ENCODE measurements at regions not wholly inside any gene's neighbourhood (a gene's known extent, or its start where the extent isn't known, plus 50 kb on each side); places are given as distances from the start of the nearest gene placed in this dataset.

- Mint-ChIP-seq H3K27ac (ENCODE audit: low read depth) (no peak overlapping the region), H3K36me3 (ENCODE audit: insufficient read depth) (no peaks in the 10 kb centered on the region), H3K4me3 (no peak overlapping the region), H3K27me3 (no peaks in the 10 kb centered on the region), H3K9me3 (no peaks in the 10 kb centered on the region), H3K4me1 (no peaks in the 10 kb centered on the region)
- ATAC-seq (replicated peaks; ENCODE audit: extremely low read depth, poor library complexity, severe bottlenecking) = no peak
- no peak for DNase-seq (ENCODE audit: low spot score in 2 of 2)
Observed at GRCh38 chr1:239436286-239436685, 49.9 kb downstream of the CHRM3 start.

- DNase-seq (ENCODE audit: low spot score in 2 of 2) (no peak), ATAC-seq (replicated peaks; ENCODE audit: extremely low read depth, poor library complexity, severe bottlenecking) (no peak)
- Mint-ChIP-seq H3K4me3 (no peak overlapping the region), H3K4me1 (no peaks in the 10 kb centered on the region), H3K27ac (ENCODE audit: low read depth) (no peak overlapping the region), H3K27me3 (no peaks in the 10 kb centered on the region), H3K9me3 (no peaks in the 10 kb centered on the region), H3K36me3 (ENCODE audit: insufficient read depth) (no peaks in the 10 kb centered on the region)
Observed at GRCh38 chr1:239437822-239438221, 51.5 kb downstream of the CHRM3 start.

GRCh38 chr1:239438891-239439290, 52.5 kb downstream of the CHRM3 start:
- DNase-seq (ENCODE audit: low spot score in 2 of 2) (no peak), ATAC-seq (replicated peaks; ENCODE audit: extremely low read depth, poor library complexity, severe bottlenecking) (no peak)
- Mint-ChIP-seq H3K9me3 (no peaks in the 10 kb centered on the region), H3K27me3 (no peaks in the 10 kb centered on the region), H3K4me3 (no peak overlapping the region), H3K27ac (ENCODE audit: low read depth) (no peak overlapping the region), H3K36me3 (ENCODE audit: insufficient read depth) (no peaks in the 10 kb centered on the region), H3K4me1 (no peaks in the 10 kb centered on the region)

GRCh38 chr1:239443361-239443760, 57.0 kb downstream of the CHRM3 start:
- H3K27me3 Mint-ChIP-seq = no peaks in the 10 kb centered on the region
- H3K36me3 Mint-ChIP-seq (ENCODE audit: insufficient read depth) = no peaks in the 10 kb centered on the region
- no peak overlapping the region for H3K27ac Mint-ChIP-seq (ENCODE audit: low read depth)
- no peak for DNase-seq (ENCODE audit: low spot score in 2 of 2)
- ATAC-seq (replicated peaks; ENCODE audit: extremely low read depth, poor library complexity, severe bottlenecking) = no peak
- peaks cover 6% of the 10 kb centered on the region for H3K9me3 Mint-ChIP-seq
- H3K4me1 Mint-ChIP-seq = no peaks in the 10 kb centered on the region
- no peak overlapping the region for H3K4me3 Mint-ChIP-seq

- ATAC-seq (replicated peaks; ENCODE audit: extremely low read depth, poor library complexity, severe bottlenecking) (no peak), DNase-seq (ENCODE audit: low spot score in 2 of 2) (no peak)
- Mint-ChIP-seq H3K27me3 (no peaks in the 10 kb centered on the region), H3K27ac (ENCODE audit: low read depth) (no peak overlapping the region), H3K36me3 (ENCODE audit: insufficient read depth) (no peaks in the 10 kb centered on the region), H3K4me1 (no peaks in the 10 kb centered on the region), H3K4me3 (no peak overlapping the region), H3K9me3 (peaks cover 6% of the 10 kb centered on the region)
Observed at GRCh38 chr1:239446611-239447010, 60.2 kb downstream of the CHRM3 start.

- H3K27me3 Mint-ChIP-seq = no peaks in the 10 kb centered on the region
- H3K36me3 Mint-ChIP-seq (ENCODE audit: insufficient read depth) = no peaks in the 10 kb centered on the region
- H3K4me1 Mint-ChIP-seq = no peaks in the 10 kb centered on the region
- no peak for DNase-seq (ENCODE audit: low spot score in 2 of 2)
- H3K9me3 Mint-ChIP-seq = peaks cover 12% of the 10 kb centered on the region
- ATAC-seq (replicated peaks; ENCODE audit: extremely low read depth, poor library complexity, severe bottlenecking) = no peak
- H3K27ac Mint-ChIP-seq (ENCODE audit: low read depth) = no peak overlapping the region
- no peak overlapping the region for H3K4me3 Mint-ChIP-seq
Observed at GRCh38 chr1:239448911-239449310, 62.5 kb downstream of the CHRM3 start.

GRCh38 chr1:239455743-239456142, 69.4 kb downstream of the CHRM3 start:
- H3K27me3 Mint-ChIP-seq = no peaks in the 10 kb centered on the region
- DNase-seq (ENCODE audit: low spot score in 2 of 2) (no peak), ATAC-seq (replicated peaks; ENCODE audit: extremely low read depth, poor library complexity, severe bottlenecking) (no peak)
- H3K36me3 Mint-ChIP-seq (ENCODE audit: insufficient read depth) = no peaks in the 10 kb centered on the region
- no peak overlapping the region for H3K27ac Mint-ChIP-seq (ENCODE audit: low read depth)
- no peaks in the 10 kb centered on the region for H3K4me1 Mint-ChIP-seq
- H3K9me3 Mint-ChIP-seq = peaks cover 6% of the 10 kb centered on the region
- no peak overlapping the region for H3K4me3 Mint-ChIP-seq

GRCh38 chr1:239456788-239457187, 70.4 kb downstream of the CHRM3 start:
- H3K27ac Mint-ChIP-seq (ENCODE audit: low read depth) = no peak overlapping the region
- peaks cover 6% of the 10 kb centered on the region for H3K9me3 Mint-ChIP-seq
- no peaks in the 10 kb centered on the region for H3K4me1 Mint-ChIP-seq
- no peak for DNase-seq (ENCODE audit: low spot score in 2 of 2)
- no peaks in the 10 kb centered on the region for H3K27me3 Mint-ChIP-seq
- ATAC-seq (replicated peaks; ENCODE audit: extremely low read depth, poor library complexity, severe bottlenecking) = no peak
- H3K4me3 Mint-ChIP-seq = no peak overlapping the region
- H3K36me3 Mint-ChIP-seq (ENCODE audit: insufficient read depth) = no peaks in the 10 kb centered on the region

GRCh38 chr1:239457491-239458143, 71.2 kb downstream of the CHRM3 start:
- H3K27me3 Mint-ChIP-seq = no peaks in the 10 kb centered on the region
- no peaks in the 10 kb centered on the region for H3K36me3 Mint-ChIP-seq (ENCODE audit: insufficient read depth)
- ATAC-seq (replicated peaks; ENCODE audit: extremely low read depth, poor library complexity, severe bottlenecking) (no peak), DNase-seq (ENCODE audit: low spot score in 2 of 2) (no peak)
- peaks cover 6% of the 10 kb centered on the region for H3K9me3 Mint-ChIP-seq
- no peak overlapping the region for H3K4me3 Mint-ChIP-seq
- no peak overlapping the region for H3K27ac Mint-ChIP-seq (ENCODE audit: low read depth)
- H3K4me1 Mint-ChIP-seq = no peaks in the 10 kb centered on the region

- no peak overlapping the region for H3K27ac Mint-ChIP-seq (ENCODE audit: low read depth)
- no peaks in the 10 kb centered on the region for H3K36me3 Mint-ChIP-seq (ENCODE audit: insufficient read depth)
- no peak for ATAC-seq (replicated peaks; ENCODE audit: extremely low read depth, poor library complexity, severe bottlenecking)
- peaks cover 6% of the 10 kb centered on the region for H3K9me3 Mint-ChIP-seq
- no peaks in the 10 kb centered on the region for H3K27me3 Mint-ChIP-seq
- H3K4me1 Mint-ChIP-seq = no peaks in the 10 kb centered on the region
- no peak overlapping the region for H3K4me3 Mint-ChIP-seq
- DNase-seq (ENCODE audit: low spot score in 2 of 2) = no peak
Observed at GRCh38 chr1:239458144-239458500, 71.8 kb downstream of the CHRM3 start.

DNA sequence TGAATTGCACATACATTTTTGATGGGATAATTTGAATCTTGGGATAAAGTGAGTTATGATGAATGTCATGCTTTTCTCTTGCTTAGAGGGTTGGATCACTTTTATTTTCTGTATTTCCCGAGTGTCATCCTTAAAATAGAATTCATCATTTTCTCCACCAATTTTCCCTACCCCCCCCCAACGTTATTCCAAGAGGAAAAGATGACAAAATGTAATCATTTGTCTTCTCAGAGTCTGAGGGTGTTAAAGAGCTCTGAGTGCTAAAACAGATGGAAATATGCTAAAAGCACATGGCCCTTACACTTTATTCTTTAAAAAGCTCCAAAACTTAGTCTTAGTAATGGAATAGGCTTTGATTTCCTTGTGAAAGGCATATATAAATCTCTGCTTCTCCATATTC, 81.4 kb downstream of the CHRM3 start:
- no peak overlapping the region for H3K4me3 Mint-ChIP-seq

GRCh38 chr1:239478069-239478468, 91.7 kb downstream of the CHRM3 start:
- ATAC-seq (replicated peaks; ENCODE audit: extremely low read depth, poor library complexity, severe bottlenecking) = no peak
- DNase-seq (ENCODE audit: low spot score in 2 of 2) = no peak
- Mint-ChIP-seq H3K27ac (ENCODE audit: low read depth) (no peak overlapping the region), H3K36me3 (ENCODE audit: insufficient read depth) (no peaks in the 10 kb centered on the region), H3K27me3 (no peaks in the 10 kb centered on the region), H3K4me1 (no peaks in the 10 kb centered on the region), H3K9me3 (peaks cover 12% of the 10 kb centered on the region), H3K4me3 (no peak overlapping the region)

More for the DNA sequence above, 81.4 kb downstream of the CHRM3 start:
- no peak for DNase-seq (ENCODE audit: low spot score in 2 of 2)
- peaks cover 8% of the 10 kb centered on the region for H3K27me3 Mint-ChIP-seq
- H3K4me1 Mint-ChIP-seq = no peaks in the 10 kb centered on the region
- no peaks in the 10 kb centered on the region for H3K36me3 Mint-ChIP-seq (ENCODE audit: insufficient read depth)
- no peak overlapping the region for H3K27ac Mint-ChIP-seq (ENCODE audit: low read depth)
- H3K9me3 Mint-ChIP-seq = no peaks in the 10 kb centered on the region
- ATAC-seq (replicated peaks; ENCODE audit: extremely low read depth, poor library complexity, severe bottlenecking) = no peak

- no peaks in the 10 kb centered on the region for H3K4me1 Mint-ChIP-seq
Observed at GRCh38 chr1:239483391-239483790, 97.0 kb downstream of the CHRM3 start.

More at GRCh38 chr1:239483391-239483790, 97.0 kb downstream of the CHRM3 start:
- H3K27ac Mint-ChIP-seq (ENCODE audit: low read depth) = no peak overlapping the region
- no peak for DNase-seq (ENCODE audit: low spot score in 2 of 2)
- ATAC-seq (replicated peaks; ENCODE audit: extremely low read depth, poor library complexity, severe bottlenecking) = no peak
- no peak overlapping the region for H3K4me3 Mint-ChIP-seq
- H3K9me3 Mint-ChIP-seq = peaks cover 10% of the 10 kb centered on the region
- H3K27me3 Mint-ChIP-seq = no peaks in the 10 kb centered on the region
- peaks cover 1% of the 10 kb centered on the region for H3K36me3 Mint-ChIP-seq (ENCODE audit: insufficient read depth)
